GM18870 (cell line): ENCODE measurements at regions not wholly inside any gene's neighbourhood (a gene's known extent, or its start where the extent isn't known, plus 50 kb on each side); places are given as distances from the start of the nearest gene placed in this dataset.
"Not testable (repeated sequence)": the region's sequence is repeated elsewhere in the genome, so short reads cannot be mapped to it uniquely, and the experiment has no call there.

ENCODE experiments used
- ATAC-seq: cut with Tn5 transposase; IDR thresholded peaks from one replicate; pipeline ENCODE4 v1.9.1; 2021; ENCODE audit warnings: moderate library complexity; ENCODE audit not compliant: unreplicated experiment

- ATAC-seq, result no peak
These were observed 1071.8 kb downstream of the FAT4 start for GRCh38 chr4:126386512-126386911.

DNA sequence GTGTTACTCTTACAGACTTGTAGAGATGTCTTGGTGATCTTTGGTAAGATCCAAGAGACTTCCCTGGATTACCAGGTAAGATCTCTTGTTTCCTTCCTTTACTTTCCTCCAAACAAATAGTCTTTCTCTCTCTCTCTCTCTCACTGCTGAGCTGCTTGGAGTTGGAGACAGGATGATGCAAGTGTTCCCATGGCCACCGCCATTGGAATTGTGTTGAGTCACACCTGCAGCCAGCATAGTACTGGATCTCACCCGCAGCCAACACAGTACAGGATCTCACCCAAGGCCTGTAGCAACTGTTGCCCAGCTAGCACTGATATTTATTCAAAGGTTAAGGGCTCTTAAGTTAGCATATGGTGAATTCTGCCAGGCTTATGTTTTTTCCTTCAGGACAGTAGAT is 1080.9 kb downstream of the FAT4 start:
- no peak for ATAC-seq

DNA sequence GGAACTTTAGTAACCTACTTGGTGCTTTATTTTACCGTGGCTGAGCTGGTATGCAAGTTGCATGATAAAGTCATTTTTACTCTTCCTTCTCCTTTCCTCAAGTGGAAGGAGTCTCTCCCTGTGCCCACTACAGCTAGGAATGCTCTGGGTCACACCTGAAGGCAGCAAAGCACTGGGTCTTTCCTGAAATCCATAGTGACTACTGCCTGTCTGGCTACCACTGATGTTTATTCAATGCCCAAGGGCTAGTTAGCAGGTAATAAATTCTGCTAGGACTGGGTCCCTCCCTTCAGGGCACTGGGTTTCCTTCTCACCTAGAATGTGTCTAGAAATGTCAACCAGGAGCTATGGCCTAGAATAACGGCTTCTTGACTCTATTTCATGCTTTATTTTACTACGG is 1081.4 kb downstream of the FAT4 start:
- no peak for ATAC-seq

DNA sequence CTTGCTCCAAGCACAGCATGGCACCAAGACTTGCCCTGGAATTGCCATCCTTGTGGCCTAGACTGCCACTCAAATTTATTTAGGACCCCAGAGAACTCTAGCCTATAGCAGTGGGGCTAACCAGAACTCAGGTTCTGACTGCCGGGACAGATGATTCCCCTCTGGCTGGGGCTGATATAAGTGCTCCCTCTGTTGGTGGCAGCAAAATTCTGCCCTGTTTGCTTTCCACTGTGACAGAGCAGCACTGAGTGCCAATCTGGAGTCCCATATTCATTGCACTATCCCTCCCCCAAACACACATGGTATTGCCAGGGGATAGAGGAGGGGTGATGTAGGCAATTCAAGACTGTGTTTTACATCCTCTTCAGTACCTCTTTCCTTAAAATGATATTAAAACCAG is 1081.9 kb downstream of the FAT4 start:
- ATAC-seq, result no peak

- ATAC-seq, result no peak
These were observed 1089.8 kb downstream of the FAT4 start for GRCh38 chr4:126404549-126404948.

DNA sequence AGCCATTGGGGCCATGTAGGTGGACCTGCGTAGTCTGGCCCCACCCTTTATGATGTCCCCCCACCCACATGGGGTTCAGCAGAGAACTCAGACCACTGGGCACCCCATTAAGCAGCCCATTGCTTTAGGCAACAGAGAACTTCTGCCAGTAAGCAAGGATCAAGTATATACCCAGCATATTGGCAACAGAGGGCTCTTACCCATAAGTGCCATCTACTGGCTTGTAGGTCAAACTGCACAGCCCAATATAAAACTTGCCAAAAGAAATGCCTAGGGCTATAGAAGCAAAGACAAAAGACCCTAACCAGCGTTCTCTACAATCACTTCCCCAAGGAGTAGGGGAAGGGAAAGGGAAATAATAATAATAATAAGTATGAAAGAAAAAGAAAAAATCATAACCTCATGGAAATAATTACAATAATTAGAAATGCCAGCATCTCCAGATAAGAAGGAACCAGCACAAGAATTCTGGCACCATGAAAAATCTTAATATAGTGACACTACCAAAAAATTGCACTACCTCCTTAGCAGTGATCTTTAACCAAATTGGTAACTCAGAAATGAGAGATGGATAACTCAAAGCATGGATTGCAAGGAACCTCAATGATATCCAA is 1090.7 kb downstream of the FAT4 start:
- peak; percentile 50 for ATAC-seq

- ATAC-seq, result no peak
These were observed 1095.0 kb downstream of the FAT4 start for GRCh38 chr4:126409746-126410145.

DNA sequence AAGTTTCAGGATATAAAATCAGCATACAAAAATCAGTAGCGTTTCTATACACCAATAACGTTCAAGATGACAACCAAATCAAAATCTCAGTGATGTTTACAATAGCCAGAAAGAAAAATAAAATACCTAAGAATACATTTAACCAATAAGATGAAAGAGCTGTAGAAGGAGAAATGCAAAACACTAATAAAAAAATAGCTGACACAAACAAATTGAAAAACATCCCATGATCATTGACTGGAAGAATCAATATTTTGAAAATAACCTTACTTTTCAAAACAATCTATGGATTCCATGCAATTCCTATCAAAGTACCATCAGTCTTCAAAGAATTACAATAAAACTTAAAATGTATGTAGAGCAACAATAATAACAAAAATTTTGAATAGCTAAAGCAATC is 1096.3 kb downstream of the FAT4 start:
- no peak for ATAC-seq

GRCh38 chr4:126412310-126412709 is 1097.6 kb downstream of the FAT4 start:
- ATAC-seq, result not testable (repeated sequence)

DNA sequence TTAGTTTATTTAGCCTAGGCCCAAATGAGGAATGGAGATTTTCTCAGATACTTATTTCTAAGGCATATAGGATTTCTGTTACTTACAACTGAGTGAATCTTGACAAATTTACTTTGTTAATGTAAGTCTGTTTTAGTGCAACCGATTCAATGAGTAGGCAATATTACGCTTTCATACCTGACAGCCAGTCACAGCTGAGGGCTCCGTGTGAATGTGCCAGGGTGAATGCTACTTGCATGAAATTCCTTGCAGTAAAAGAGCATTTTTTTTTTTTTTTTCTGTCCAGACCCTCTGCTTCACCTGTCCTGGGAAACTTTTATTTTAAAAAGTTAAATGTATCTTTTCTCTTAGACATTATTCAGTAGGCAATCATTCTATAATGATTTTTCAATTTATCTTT is 1100.0 kb downstream of the FAT4 start:
- ATAC-seq, result no peak

- ATAC-seq, result no peak
These were observed 1104.5 kb downstream of the FAT4 start for GRCh38 chr4:126419266-126419665.

DNA sequence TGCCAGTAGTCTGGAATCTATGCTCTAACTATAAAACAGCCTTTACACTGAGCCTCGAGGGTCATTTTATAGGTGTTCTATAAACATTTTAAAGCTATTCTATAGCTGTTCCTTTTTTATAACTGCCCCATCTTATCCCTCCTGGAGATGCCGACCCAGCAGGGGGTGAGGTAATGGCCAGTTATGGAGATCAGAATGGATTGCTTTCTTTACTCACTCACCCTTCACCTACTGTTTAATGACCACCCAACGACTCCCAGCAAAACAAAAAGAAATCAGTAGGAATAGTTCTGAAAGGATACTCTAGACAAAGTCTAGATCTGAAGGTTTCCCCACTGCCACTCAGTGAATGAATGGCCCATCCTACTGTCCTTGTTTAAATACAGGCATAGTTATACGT is 1113.1 kb downstream of the FAT4 start:
- no peak for ATAC-seq

GRCh38 chr4:126431049-126431448 is 1116.3 kb downstream of the FAT4 start:
- no peak for ATAC-seq

- no peak for ATAC-seq
These were observed 1120.7 kb downstream of the FAT4 start for GRCh38 chr4:126435491-126435890.

- ATAC-seq, result no peak
These were observed 1125.5 kb downstream of the FAT4 start for GRCh38 chr4:126440297-126440696.

GRCh38 chr4:126441173-126442035 is 1126.6 kb downstream of the FAT4 start:
- ATAC-seq, result no peak

DNA sequence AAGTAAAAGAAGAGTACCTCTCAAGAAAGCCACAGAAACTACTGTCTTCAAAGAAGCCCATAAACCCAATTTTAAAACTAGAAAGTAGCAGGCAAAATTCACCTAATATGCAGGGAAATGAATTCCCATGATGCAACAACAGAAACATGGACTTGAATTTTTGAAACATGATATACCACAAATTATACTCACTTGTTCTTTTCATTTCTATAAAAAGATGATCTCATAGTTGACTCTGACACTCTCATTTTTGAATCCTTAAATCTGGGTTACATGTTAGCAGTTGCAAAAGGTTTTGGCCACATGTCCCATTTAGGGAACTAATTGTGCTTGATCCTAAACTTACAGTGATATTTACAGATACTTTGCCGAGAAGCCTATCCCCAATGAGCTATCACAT is 1130.8 kb downstream of the FAT4 start:
- ATAC-seq, result no peak

GRCh38 chr4:126446917-126447316 is 1132.2 kb downstream of the FAT4 start:
- no peak for ATAC-seq

GRCh38 chr4:126448086-126448845 is 1133.5 kb downstream of the FAT4 start:
- ATAC-seq, result no peak

GRCh38 chr4:126451237-126451873 is 1136.6 kb downstream of the FAT4 start:
- no peak for ATAC-seq

GRCh38 chr4:126455865-126456264 is 1141.1 kb downstream of the FAT4 start:
- ATAC-seq, result no peak
